Liver (tissue), 8 donors: ENCODE measurements at regions not wholly inside any gene's neighbourhood (a gene's known extent, or its start where the extent isn't known, plus 50 kb on each side); places are given as distances from the start of the nearest gene placed in this dataset.

Experiments used
- DNase-seq: peaks from one replicate; pipeline ENCODE4 v3.0.0-alpha.2; 2017; ENCODE audit warnings: low spot score
- H3K27ac ChIP-seq, 2 donors: one replicate each; pipeline ENCODE4 v1.7.0; 2013; ENCODE audit warnings: inconsistent platforms in 2 of 2, low read length in 2 of 2, control low read depth in 1 of 2, low read depth in 1 of 2, mild to moderate bottlenecking in 1 of 2
- H3K27me3 ChIP-seq, 4 donors: one replicate each; pipeline versions ENCODE4 v1.6.1 to v1.7.0; 2013; ENCODE audit warnings: low read length in 3 of 4, inconsistent platforms in 1 of 4, mild to moderate bottlenecking in 1 of 4, moderate library complexity in 1 of 4; ENCODE audit not compliant: control insufficient read depth in 4 of 4, insufficient read depth in 4 of 4
- H3K36me3 ChIP-seq, 4 donors: one replicate each; pipeline versions ENCODE4 v1.6.1 to v1.7.0; 2013; ENCODE audit warnings: low read length in 3 of 4, mild to moderate bottlenecking in 3 of 4, low read depth in 1 of 4, moderate library complexity in 1 of 4; ENCODE audit not compliant: control insufficient read depth in 4 of 4, insufficient read depth in 3 of 4
- H3K4me1 ChIP-seq, 4 donors: one replicate each; pipeline versions ENCODE4 v1.6.1 to v1.7.0; 2013; ENCODE audit warnings: low read length in 3 of 4, mild to moderate bottlenecking in 3 of 4, moderate library complexity in 1 of 4; ENCODE audit not compliant: control insufficient read depth in 4 of 4, insufficient read depth in 4 of 4
- H3K4me3 ChIP-seq, 3 donors: one replicate each; pipeline versions ENCODE4 v1.6.1 to v1.7.0; 2013; ENCODE audit warnings: low read length in 3 of 3, control low read depth in 1 of 3, low read depth in 1 of 3, mild to moderate bottlenecking in 1 of 3
- H3K9ac ChIP-seq, 2 donors: one replicate each; pipeline ENCODE4 v1.7.0; 2013; ENCODE audit warnings: low read length in 2 of 2, mild to moderate bottlenecking in 2 of 2, moderate library complexity in 2 of 2, control low read depth in 1 of 2, low read depth in 1 of 2
- H3K9me3 ChIP-seq, 4 donors: one replicate each; pipeline versions ENCODE4 v1.6.1 to v1.7.0; 2013; ENCODE audit warnings: low read length in 3 of 4; ENCODE audit not compliant: control insufficient read depth in 4 of 4
- ATF3 ChIP-seq: IDR thresholded peaks from 2 replicates; pipeline ENCODE4 v1.6.1; 2016; ENCODE audit warnings: antibody characterized with exemption
- CTCF ChIP-seq: fragments of 150-350 bp; IDR thresholded peaks from 2 replicates; pipeline ENCODE4 v1.5.1; 2017; ENCODE audit warnings: improper control_type of control experiment, low read depth, low read length; ENCODE audit not compliant: missing input control
- FOXA1 ChIP-seq: IDR thresholded peaks from 2 replicates; pipeline ENCODE4 v1.6.1; 2016; ENCODE audit warnings: antibody characterized with exemption
- FOXA2 ChIP-seq: IDR thresholded peaks from 2 replicates; pipeline ENCODE4 v1.6.1; 2016; ENCODE audit warnings: antibody characterized with exemption
- HNF4A ChIP-seq, 2 donors: conservative IDR thresholded peaks; 2 replicates each; pipeline ENCODE4 v1.6.1; 2016; ENCODE audit warnings: antibody characterized with exemption in 2 of 2, mild to moderate bottlenecking in 2 of 2
- HNF4G ChIP-seq: IDR thresholded peaks from 2 replicates; pipeline ENCODE4 v1.6.1; 2016; ENCODE audit warnings: antibody characterized with exemption
- JUND ChIP-seq, 2 donors: IDR thresholded peaks; 2 replicates each; pipeline ENCODE4 v1.6.1; 2016; ENCODE audit warnings: antibody characterized with exemption in 2 of 2
- NR2F2 ChIP-seq: IDR thresholded peaks from 2 replicates; pipeline ENCODE4 v1.6.1; 2016; ENCODE audit warnings: antibody characterized with exemption
- RAD21 ChIP-seq, 2 donors: IDR thresholded peaks; 2 replicates each; pipeline ENCODE4 v1.6.1; 2016; ENCODE audit warnings: antibody characterized with exemption in 2 of 2, mild to moderate bottlenecking in 2 of 2
- RXRA ChIP-seq, 2 donors: IDR thresholded peaks; 2 replicates each; pipeline ENCODE4 v1.6.1; 2017 to 2018; ENCODE audit warnings: antibody characterized with exemption in 2 of 2, mild to moderate bottlenecking in 1 of 2
- SP1 ChIP-seq: IDR thresholded peaks from 2 replicates; pipeline ENCODE4 v1.6.1; 2018; ENCODE audit warnings: antibody characterized with exemption, mild to moderate bottlenecking
- TAF1 ChIP-seq: conservative IDR thresholded peaks from 2 replicates; pipeline ENCODE4 v1.6.1; 2016; ENCODE audit warnings: antibody characterized with exemption, mild to moderate bottlenecking
- YY1 ChIP-seq: IDR thresholded peaks from 2 replicates; pipeline ENCODE4 v1.6.1; 2016; ENCODE audit warnings: antibody characterized with exemption, mild to moderate bottlenecking
- ZBTB33 ChIP-seq: IDR thresholded peaks from 2 replicates; pipeline ENCODE4 v1.6.1; 2016; ENCODE audit warnings: antibody characterized with exemption
- WGBS: extraction: QIAGEN DNeasy Blood & Tissue Kit; methylation state at CpG from one replicate; pipeline ENCODE4 v1.1.7; 2013; 5-methylcytosine and 5-hydroxymethylcytosine counted together
- donor health status: healthy.
- donor health status: healthy.
- donor health status: healthy.
- donor health status: healthy.
- donor health status: healthy.

GRCh38 chr22:48679656-48680555, 1147.8 kb downstream of the BRD1 start:
- no peaks in the 10 kb centered on the region for H3K9me3 ChIP-seq
- TF ChIP-seq HNF4G (no peak), NR2F2 (no peak), FOXA2 (no peak), JUND (IDR thresholded peaks at IDR 0.05) (no peak), TAF1 (no peak), RXRA (IDR thresholded peaks at IDR 0.05) (no peak), RAD21 (IDR thresholded peaks at IDR 0.05) (no peak)
- no peak overlapping the region for H3K27ac ChIP-seq
- no peaks in the 10 kb centered on the region for H3K36me3 ChIP-seq
- WGBS, result 87% methylated on average over 28 of the region's 28 CpGs
- no peak overlapping the region for H3K9ac ChIP-seq
- no peaks in the 10 kb centered on the region for H3K4me1 ChIP-seq
- no peak for DNase-seq
- H3K4me3 ChIP-seq, result no peak overlapping the region
- no peaks in the 10 kb centered on the region for H3K27me3 ChIP-seq

GRCh38 chr22:48678171-48679135, 1149.2 kb downstream of the BRD1 start:
- no peak overlapping the region for H3K27ac ChIP-seq
- no peaks in the 10 kb centered on the region for H3K36me3 ChIP-seq
- H3K4me3 ChIP-seq, result no peak overlapping the region
- no peaks in the 10 kb centered on the region for H3K27me3 ChIP-seq
- no peaks in the 10 kb centered on the region for H3K9me3 ChIP-seq
- DNase-seq, result no peak
- no peaks in the 10 kb centered on the region for H3K4me1 ChIP-seq
- TF ChIP-seq YY1 (no peak), FOXA2 (no peak), SP1 (no peak), NR2F2 (no peak), CTCF (no peak), ATF3 (no peak), TAF1 (no peak)
- WGBS, result 77% methylated on average over 38 of the region's 38 CpGs
- H3K9ac ChIP-seq, result no peak overlapping the region

GRCh38 chr22:48677621-48678020, 1150.1 kb downstream of the BRD1 start:
- Histone ChIP-seq H3K36me3 (no peaks in the 10 kb centered on the region), H3K27me3 (no peaks in the 10 kb centered on the region), H3K27ac (no peak overlapping the region), H3K9ac (no peak overlapping the region), H3K4me3 (no peak overlapping the region), H3K4me1 (no peaks in the 10 kb centered on the region), H3K9me3 (peaks cover 1 to 6% (median 5%) of the 10 kb centered on the region in 4 donors)
- DNase-seq, result no peak
- TF ChIP-seq HNF4A (conservative IDR thresholded peaks at IDR 0.05) (no peak), HNF4G (no peak), RXRA (IDR thresholded peaks at IDR 0.05) (no peak), RAD21 (IDR thresholded peaks at IDR 0.05) (no peak), FOXA1 (no peak), TAF1 (no peak), ATF3 (no peak), NR2F2 (no peak), ZBTB33 (no peak), JUND (IDR thresholded peaks at IDR 0.05) (no peak)
- 90% methylated on average over 7 of the region's 7 CpGs for WGBS
